ENCODE measurements at regions not wholly inside any gene's neighbourhood (a gene's known extent, or its start where the extent isn't known, plus 50 kb on each side); places are given as distances from the start of the nearest gene placed in this dataset.

DNA sequence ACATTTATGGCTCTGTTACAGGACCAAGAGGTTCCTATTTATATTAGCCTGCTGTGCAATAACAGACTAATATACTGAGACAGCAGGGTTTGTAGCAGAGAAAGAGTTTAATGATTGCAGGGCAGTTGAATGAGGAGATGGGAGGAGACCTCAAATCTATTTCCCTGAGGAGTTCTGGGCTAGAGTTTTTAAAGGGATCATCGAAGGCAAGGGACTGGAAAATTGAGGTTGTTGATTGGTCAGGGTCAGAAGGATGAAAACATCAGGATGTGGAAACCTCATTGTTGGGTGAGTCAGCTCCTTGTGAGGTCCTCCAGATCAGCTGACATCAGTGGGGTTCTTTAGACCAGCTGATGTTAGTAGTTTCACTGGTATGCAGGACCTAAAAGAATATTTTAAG, 60.6 kb upstream of the GOLGA8B start:
- TF ChIP-seq, protein P1, sequence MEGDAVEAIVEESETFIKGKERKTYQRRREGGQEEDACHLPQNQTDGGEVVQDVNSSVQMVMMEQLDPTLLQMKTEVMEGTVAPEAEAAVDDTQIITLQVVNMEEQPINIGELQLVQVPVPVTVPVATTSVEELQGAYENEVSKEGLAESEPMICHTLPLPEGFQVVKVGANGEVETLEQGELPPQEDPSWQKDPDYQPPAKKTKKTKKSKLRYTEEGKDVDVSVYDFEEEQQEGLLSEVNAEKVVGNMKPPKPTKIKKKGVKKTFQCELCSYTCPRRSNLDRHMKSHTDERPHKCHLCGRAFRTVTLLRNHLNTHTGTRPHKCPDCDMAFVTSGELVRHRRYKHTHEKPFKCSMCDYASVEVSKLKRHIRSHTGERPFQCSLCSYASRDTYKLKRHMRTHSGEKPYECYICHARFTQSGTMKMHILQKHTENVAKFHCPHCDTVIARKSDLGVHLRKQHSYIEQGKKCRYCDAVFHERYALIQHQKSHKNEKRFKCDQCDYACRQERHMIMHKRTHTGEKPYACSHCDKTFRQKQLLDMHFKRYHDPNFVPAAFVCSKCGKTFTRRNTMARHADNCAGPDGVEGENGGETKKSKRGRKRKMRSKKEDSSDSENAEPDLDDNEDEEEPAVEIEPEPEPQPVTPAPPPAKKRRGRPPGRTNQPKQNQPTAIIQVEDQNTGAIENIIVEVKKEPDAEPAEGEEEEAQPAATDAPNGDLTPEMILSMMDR (IDR thresholded peaks at IDR 0.05) = no peak
- TF ChIP-seq POLR2AphosphoS5 (IDR thresholded peaks at IDR 0.05) = no peak
- no peak for TF ChIP-seq POLR2A (IDR thresholded peaks at IDR 0.05)
